ENCODE measurements at regions not wholly inside any gene's neighbourhood (a gene's known extent, or its start where the extent isn't known, plus 50 kb on each side); places are given as distances from the start of the nearest gene placed in this dataset.

DNA sequence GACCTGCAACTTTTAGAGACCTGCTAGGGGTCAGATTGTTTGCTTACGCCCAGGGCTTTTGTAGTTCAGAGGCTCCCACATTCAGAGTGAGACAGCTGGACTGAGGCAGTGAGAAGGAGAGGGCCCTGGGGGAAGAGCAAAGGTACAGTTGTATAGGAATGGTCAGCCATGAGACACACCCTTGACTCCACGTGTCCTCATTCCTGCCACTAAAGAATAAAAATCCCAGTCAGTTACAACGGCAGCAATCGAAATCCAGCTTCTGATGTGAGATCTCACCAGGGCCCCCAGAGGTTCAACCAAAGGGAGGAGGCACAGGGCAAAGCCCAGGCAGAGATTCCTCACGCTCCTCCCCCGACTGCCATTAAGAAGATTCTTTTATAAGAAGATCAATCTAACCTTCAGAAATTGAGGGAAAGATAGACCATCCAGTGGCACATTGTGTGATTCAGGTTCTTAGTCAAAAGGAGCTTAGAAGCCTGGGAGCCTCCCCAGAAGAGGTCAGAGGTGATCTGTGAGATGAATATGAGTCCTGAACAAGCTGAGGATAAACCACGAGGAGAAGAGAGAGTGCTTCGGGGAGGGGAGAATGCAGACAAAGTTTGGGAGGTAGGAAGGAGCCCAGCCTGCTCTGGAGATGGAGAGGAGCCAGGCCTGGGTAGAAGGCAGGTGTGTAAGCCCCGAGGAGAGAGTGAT lies 317.0 kb downstream of the CYP26B1 start:
- Histone ChIP-seq H3K4me3 (ENCODE audit: low read depth, low read length) (no peak overlapping the region), H3K27ac (ENCODE audit: low read depth, low read length) (peak overlapping the region; percentile 77), H3K27me3 (ENCODE audit: control insufficient read depth, insufficient read depth, low read length) (peaks cover 2% of the 10 kb centered on the region), H3K9me3 (ENCODE audit: control insufficient read depth, insufficient read depth, low read length) (peaks cover 4% of the 10 kb centered on the region)
- POLR2A ChIA-PET, result interaction anchor here (1.2 kb wide), 1 partner anchor 53 kb away, joined by 6 read pairs; no protein-coding TSS in a partner anchor
- no peak for TF ChIP-seq CTCF (IDR thresholded peaks at IDR 0.05; ENCODE audit: low read depth, low read length)
- DNase-seq (ENCODE audit: low read depth, low spot score), result no peak
- CTCF ChIA-PET, result no interaction called here

DNA sequence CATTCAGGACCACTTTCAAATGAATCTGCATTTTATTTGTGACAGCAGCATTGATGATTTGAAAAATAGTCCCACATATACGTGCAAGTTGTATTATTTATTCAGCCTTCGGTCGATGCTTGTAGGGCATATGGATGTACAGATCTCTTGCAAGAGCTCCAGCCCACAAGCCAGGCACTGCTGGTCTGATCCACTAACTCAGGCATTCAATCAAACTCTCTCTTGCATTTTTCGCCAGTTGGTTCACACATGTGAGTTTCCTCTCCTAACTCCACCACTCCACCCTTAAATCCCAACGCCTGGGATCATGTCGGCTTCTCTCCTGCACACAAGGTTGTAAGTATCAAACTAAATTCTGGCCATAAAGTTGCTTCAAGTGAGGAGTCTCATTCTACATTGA lies 318.7 kb downstream of the CYP26B1 start:
- DNase-seq (ENCODE audit: low read depth, low spot score), result no peak
- peaks cover 4% of the 10 kb centered on the region for H3K9me3 ChIP-seq (ENCODE audit: control insufficient read depth, insufficient read depth, low read length)
- no peak overlapping the region for H3K4me3 ChIP-seq (ENCODE audit: low read depth, low read length)
- H3K27ac ChIP-seq (ENCODE audit: low read depth, low read length), result no peak overlapping the region
- peaks cover 2% of the 10 kb centered on the region for H3K27me3 ChIP-seq (ENCODE audit: control insufficient read depth, insufficient read depth, low read length)
- no peak for TF ChIP-seq CTCF (IDR thresholded peaks at IDR 0.05; ENCODE audit: low read depth, low read length)
- ChIA-PET POLR2A (no interaction called here), CTCF (interaction anchor here (1.0 kb wide), 1 partner anchor 321 kb away, joined by 3 read pairs; no protein-coding TSS in a partner anchor)

GRCh38 chr2:71827973-71828372 lies 319.7 kb downstream of the CYP26B1 start:
- Histone ChIP-seq H3K27ac (ENCODE audit: low read depth, low read length) (no peak overlapping the region), H3K27me3 (ENCODE audit: control insufficient read depth, insufficient read depth, low read length) (peaks cover 2% of the 10 kb centered on the region), H3K9me3 (ENCODE audit: control insufficient read depth, insufficient read depth, low read length) (peaks cover 3% of the 10 kb centered on the region), H3K4me3 (ENCODE audit: low read depth, low read length) (no peak overlapping the region)
- TF ChIP-seq CTCF (IDR thresholded peaks at IDR 0.05; ENCODE audit: low read depth, low read length), result no peak
- ChIA-PET CTCF (no interaction called here), POLR2A (no interaction called here)
- no peak for DNase-seq (ENCODE audit: low read depth, low spot score)

DNA sequence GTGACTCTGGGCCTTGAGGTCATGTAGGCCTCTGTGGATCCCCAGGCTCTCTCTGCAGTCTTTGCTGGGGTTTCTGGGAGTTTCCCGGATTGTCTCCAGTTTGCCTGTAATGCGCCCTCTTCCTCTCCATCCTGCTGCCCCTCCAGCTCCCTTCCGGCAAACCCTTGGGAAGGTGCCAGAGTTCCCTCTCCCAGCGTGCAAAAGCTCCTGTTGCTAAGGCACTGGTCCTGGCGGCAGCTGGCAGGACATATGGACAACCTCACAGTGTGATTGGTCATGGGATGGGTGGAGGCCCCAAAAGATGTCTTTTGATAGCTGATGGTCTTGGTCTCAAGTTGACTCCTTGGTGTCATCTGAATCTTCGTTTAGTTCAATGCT lies 320.1 kb downstream of the CYP26B1 start:
- no peak for TF ChIP-seq CTCF (IDR thresholded peaks at IDR 0.05; ENCODE audit: low read depth, low read length)
- Histone ChIP-seq H3K27me3 (ENCODE audit: control insufficient read depth, insufficient read depth, low read length) (peaks cover 2% of the 10 kb centered on the region), H3K9me3 (ENCODE audit: control insufficient read depth, insufficient read depth, low read length) (no peaks in the 10 kb centered on the region), H3K27ac (ENCODE audit: low read depth, low read length) (no peak overlapping the region), H3K4me3 (ENCODE audit: low read depth, low read length) (no peak overlapping the region)
- POLR2A ChIA-PET, result no interaction called here
- CTCF ChIA-PET, result no interaction called here
- no peak for DNase-seq (ENCODE audit: low read depth, low spot score)

DNA sequence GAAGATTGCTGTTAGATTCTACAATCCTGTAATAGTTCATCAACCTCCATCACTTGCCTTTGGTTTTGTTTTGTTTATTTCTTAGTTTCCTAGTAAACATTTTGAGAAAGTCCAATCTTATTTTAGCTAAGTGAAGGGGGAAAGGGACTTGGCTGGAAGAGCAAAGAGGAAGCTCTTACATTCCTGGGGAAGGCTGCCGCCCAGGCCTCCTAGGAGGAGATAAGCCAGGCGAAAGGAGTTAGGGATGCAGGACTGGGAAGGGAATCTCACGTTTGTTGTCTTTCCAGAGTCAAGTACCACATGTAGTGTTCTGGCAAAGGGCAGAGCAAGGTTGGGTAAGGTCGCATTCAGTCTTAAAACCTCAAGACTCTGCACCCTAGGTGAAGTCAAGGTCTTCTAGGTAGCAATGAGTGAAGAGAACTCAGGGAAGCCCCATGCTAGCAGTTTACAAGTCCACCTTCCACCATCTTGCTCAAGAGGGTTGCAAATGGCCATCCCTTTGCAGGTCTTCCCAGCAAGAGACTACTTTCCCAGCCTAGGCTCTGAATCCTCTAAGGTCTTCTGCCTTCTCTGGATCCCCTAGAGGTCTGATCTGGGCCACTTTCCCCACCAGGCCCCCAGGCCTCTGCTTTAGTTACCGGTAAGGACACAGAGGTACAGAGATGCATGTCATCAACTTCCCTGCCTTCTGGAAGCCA lies 320.7 kb downstream of the CYP26B1 start:
- CTCF ChIA-PET, result interaction anchor here (1.4 kb wide), 1 partner anchor 753 kb away, joined by 3 read pairs; no protein-coding TSS in a partner anchor
- DNase-seq (ENCODE audit: low read depth, low spot score), result no peak
- H3K27me3 ChIP-seq (ENCODE audit: control insufficient read depth, insufficient read depth, low read length), result peaks cover 2% of the 10 kb centered on the region
- H3K27ac ChIP-seq (ENCODE audit: low read depth, low read length), result no peak overlapping the region
- no peak for TF ChIP-seq CTCF (IDR thresholded peaks at IDR 0.05; ENCODE audit: low read depth, low read length)
- POLR2A ChIA-PET, result no interaction called here
- no peaks in the 10 kb centered on the region for H3K9me3 ChIP-seq (ENCODE audit: control insufficient read depth, insufficient read depth, low read length)
- H3K4me3 ChIP-seq (ENCODE audit: low read depth, low read length), result no peak overlapping the region
